Esophagus muscularis mucosa (tissue), 2 donors: ENCODE measurements at regions not wholly inside any gene's neighbourhood (a gene's known extent, or its start where the extent isn't known, plus 50 kb on each side); places are given as distances from the start of the nearest gene placed in this dataset.

ENCODE experiments used
- EP300 ChIP-seq: sonication (generic); formaldehyde crosslinking; IDR thresholded peaks from one replicate; pipeline ENCODE4 v1.6.1; 2017; ENCODE audit warnings: antibody characterized with exemption
- POLR2A ChIP-seq: fragments of 450-650 bp; IDR thresholded peaks from one replicate; pipeline ENCODE4 v1.6.1; 2017; ENCODE audit warnings: antibody characterized with exemption, moderate library complexity, mild to moderate bottlenecking, low read depth

DNA sequence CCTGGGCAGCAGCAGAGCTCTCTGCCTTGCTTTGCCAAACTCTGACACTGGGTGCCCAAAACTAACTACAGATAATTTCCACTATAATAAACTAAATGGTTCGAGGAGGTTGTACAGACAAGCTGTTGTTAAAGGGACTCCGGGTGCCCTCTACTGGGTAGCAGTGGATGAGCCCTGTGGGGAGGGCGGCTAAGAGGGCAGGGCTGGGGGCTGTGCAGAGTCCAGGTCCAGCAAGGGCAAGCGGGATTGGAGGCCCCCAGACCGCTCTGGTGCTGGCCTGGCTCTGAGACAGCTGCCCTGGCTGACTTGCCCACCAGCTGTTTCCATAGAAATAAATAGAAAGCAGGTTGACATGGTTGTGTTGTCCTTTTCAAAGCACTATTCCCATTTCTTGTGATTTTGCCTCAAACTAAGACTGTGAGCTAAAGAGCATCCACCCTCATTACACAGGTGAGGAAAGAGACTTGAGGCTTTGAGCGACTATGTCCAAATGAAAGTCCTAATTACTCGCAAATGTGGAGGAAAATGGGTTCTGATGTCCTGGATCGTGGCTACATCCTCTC is 167.6 kb upstream of the CST7 start:
- TF ChIP-seq POLR2A, result no peak
- no peak for TF ChIP-seq EP300
